Hepatic stellate cell (primary cell): ENCODE measurements at regions not wholly inside any gene's neighbourhood (a gene's known extent, or its start where the extent isn't known, plus 50 kb on each side); places are given as distances from the start of the nearest gene placed in this dataset.

Experiments used
- DNase-seq: peaks from one replicate; pipeline ENCODE4 v3.0.0; 2011; ENCODE audit warnings: low spot score

- no peak for DNase-seq
Observed at GRCh38 chr14:40487824-40488223, 1055.6 kb upstream of the FBXO33 start.

DNA sequence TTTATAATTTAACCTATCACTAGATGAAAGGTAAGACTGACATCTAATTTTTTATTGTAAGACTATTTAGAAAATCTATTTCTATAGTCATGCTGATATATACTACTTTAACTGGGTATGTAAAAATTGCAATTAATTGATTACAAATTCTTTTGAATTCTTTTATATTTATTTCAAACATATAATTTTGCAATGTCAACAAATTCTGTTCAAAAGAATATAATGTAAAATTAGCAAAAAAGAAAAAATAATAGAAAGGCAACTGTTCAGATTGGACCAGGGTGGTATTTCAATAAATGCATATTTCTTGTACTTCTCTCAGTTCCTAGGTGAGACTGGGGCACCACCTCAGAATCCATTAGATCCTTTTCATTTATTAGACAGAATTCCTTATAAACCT is 1053.5 kb upstream of the FBXO33 start:
- no peak for DNase-seq

DNA sequence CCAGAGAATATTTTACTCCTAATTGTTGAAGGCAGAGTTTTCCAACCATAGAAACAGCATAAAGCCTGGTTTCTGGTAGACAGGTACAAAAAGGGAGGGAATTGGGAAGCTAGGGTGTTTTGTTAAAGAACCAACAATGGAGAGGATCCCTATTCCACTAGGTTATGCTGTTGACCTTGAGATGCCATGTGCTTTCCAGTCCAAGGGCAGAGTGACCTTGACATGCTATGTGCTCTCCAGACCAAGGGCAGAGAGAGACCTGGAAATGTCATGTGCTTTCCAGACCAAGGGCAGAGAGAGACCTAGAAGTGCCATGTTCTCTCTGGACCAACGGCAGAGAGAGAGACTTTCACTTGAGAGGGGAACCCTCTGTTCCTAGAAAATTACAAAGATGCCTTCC is 1043.8 kb upstream of the FBXO33 start:
- DNase-seq, result no peak

DNA sequence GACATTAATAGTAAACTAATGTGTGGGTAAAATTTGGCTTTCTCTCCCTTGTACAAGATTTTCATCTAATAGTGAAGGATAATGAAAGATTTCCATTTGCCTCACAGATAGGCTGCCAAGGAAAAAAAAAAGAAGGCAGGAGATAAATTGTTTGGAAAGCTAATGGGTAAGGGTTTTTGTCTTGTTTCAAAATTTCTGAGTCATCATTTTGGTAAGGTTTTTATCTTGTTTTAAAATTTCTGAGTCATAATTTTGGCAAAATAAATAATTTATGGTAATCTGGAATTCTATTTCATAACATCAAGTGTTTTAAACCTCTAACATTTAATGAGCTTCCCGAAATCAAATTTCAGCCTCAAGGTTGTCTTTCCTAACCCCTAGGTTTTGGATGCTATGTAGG is 1035.7 kb upstream of the FBXO33 start:
- DNase-seq, result no peak

GRCh38 chr14:40464531-40464930 is 1032.3 kb upstream of the FBXO33 start:
- no peak for DNase-seq

DNA sequence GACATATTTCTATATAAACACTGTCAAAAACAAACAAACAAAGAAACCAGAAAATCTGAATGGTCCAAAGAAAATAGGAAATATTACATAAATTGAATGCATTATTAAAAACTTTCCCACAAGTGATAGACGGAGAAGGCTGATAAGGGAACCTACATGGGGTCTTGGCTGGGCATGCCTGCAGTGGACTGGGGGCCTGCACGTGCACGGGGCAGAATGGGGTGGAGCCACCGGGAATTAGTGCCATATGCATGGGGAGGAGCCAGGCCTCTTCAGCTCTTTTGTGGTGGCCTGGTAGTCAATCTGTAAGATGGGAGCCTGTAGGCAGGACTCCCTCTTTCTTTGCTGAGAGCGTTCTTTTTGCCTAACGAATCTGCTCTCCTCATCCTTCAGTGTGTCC is 1031.7 kb upstream of the FBXO33 start:
- no peak for DNase-seq

- no peak for DNase-seq
Observed at GRCh38 chr14:40452674-40453073, 1020.4 kb upstream of the FBXO33 start.

DNA sequence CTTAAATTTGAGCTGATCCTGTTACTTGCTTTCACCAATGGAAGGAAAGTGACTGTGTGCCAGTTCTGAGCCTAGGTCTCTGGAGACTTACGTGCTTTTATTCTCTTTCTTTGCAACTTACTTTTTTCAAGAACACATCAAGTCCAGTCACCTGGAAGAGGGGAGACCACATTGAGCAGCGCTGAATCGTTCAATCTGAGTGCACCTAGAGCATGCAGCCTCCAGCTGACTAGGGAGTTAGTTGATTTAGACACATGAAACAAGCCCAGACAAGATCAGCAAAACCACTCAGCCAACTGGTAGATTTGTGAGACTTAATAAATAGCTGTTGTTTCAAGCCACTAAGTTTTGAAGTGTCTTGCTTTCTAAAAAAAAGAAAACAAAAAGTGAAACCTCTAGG is 1014.8 kb upstream of the FBXO33 start:
- DNase-seq, result no peak

- DNase-seq, result no peak
Observed at GRCh38 chr14:40445020-40445419, 1012.8 kb upstream of the FBXO33 start.

DNA sequence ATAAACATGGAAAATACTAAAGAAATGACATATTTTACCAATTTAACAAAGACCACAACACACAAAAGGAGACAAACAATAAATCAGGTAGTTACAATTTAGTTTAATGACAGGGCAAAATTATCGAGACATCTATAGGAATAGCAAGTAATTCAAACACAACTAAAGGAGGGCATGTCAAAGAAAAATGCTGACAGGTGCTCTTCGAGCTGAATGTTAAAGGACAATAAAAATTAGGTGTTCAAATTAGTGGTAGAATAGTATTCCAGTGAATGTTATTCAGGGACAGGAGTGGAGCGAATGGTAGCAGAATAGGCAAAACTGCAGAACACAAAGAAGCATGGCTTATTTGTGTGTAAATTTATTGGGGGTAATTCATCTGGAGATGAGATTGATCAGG is 1004.3 kb upstream of the FBXO33 start:
- no peak for DNase-seq

DNA sequence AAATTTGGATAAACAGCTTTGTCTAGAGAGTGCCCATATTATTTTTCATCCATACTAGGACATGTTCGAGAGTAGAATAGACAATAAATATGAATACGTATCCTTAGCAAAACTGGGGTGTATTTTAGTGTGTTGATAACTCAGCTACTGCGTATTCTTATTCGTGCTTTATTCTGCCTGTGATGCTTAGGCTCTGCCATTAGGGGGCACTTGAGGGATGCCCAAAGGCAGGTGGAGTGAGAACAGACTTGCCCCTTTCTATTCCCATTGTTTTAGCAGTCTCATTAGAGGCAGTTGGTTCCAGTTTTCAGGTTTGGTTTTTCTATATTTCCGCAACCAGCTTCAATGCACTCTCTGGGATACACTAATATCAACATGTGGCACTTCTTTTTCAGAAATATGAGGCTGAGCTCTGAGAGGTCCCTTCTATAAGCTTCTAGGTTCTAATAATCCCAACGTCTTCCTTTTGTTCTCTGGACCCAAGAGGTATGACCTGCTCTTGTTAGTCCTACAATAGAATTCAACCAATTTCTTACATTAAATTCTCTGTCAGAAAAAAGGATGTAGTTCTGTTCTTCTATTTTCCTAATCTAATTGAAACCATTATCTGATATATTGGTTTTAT is 985.7 kb upstream of the FBXO33 start:
- DNase-seq, result no peak

- no peak for DNase-seq
Observed at GRCh38 chr14:40416565-40416964, 984.3 kb upstream of the FBXO33 start.

DNA sequence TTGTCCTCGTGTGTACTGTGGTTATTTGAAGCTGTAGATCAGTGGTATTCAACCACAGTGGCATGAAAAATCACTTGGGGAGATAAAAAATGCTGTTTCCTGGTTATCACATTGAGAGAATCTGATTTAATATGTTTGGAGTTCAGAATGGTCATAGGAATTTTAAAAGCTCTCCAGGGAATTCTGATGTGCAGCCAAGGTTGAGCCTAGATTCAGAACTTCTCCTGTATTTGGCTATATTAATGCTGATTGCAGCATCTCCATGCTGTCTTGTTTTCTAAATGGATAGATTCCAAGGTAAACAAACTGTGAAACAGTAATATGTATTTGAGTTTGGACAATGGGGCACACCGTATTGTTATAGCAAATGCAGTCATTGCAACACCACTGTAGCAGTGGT is 982.2 kb upstream of the FBXO33 start:
- DNase-seq, result no peak

DNA sequence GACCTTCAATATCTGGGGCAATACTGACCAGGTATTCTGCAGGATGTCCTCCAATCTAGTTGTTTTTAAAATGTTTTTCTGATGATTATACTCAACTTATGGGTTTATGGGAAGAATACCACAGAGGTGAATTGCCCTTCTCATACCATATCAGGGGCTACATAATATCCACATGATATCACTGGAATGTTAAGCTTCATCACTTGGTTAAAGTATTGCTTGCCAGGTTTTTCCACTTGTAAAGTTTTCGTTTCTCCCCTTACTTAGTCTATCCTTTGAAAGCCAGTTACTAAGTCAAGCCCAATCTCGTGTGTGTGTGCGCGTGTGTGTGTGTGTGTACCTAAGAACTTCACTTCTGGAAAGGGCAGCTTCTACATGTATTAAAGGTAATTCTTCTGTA is 980.9 kb upstream of the FBXO33 start:
- DNase-seq, result no peak

DNA sequence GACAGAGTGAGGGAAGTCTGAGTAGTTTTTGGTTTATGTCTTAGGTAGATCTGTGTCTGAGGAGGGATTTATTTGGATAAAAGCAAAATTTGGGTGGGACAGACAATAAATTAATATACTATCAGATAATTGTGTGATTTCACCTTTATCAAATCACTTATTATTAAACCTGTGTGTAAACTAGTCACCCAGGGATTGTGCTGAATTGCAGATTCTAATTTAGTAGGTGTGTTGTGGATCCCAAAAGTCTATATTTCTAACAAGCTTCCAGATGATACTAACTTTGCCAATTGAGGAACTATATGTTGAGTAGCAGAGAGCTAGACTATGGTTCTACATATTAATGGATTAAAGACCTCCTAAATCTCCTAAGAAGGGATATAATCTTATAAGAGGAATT is 978.5 kb upstream of the FBXO33 start:
- DNase-seq, result no peak

DNA sequence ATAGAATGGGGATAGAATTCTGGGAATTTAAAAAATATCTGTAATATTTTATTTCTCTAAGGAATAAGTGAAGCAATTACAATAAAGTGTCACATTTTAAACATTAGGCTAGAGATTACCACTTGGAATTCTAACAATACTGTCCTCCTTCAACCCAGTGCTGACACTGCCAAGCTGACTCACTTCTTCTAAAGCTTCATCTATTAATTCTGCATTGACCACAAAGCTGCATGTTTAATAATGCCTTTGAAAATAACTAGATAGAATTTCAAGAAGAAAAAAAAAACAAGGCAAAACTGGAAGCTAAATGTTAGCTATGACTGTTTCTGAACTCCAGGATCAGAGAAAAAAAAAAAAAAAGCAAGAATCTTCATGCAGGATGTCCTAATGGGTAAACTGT is 970.7 kb upstream of the FBXO33 start:
- no peak for DNase-seq

GRCh38 chr14:40398981-40399380 is 966.7 kb upstream of the FBXO33 start:
- DNase-seq, result no peak

GRCh38 chr14:40394634-40395340 is 962.6 kb upstream of the FBXO33 start:
- no peak for DNase-seq

GRCh38 chr14:40393143-40393542 is 960.9 kb upstream of the FBXO33 start:
- no peak for DNase-seq

- DNase-seq, result no peak
Observed at GRCh38 chr14:40386433-40386832, 954.2 kb upstream of the FBXO33 start.

DNA sequence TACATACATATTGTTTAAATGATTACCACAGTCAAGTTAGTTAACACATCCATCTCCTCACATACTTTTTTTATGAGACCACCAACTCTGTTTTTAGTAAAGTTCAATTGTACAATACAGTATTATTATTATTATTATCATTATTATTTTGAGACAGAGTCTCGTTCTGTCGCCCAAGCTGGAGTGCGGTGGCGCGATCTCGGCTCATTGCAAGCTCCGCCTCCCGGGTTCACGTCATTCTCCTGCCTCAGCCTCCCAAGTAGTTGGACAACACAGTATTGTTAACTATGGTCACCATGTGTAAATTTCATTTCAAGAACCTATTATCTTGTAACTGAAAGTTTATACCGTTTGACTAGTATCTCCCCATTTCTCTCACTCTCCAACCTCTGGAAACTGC is 942.0 kb upstream of the FBXO33 start:
- no peak for DNase-seq

DNA sequence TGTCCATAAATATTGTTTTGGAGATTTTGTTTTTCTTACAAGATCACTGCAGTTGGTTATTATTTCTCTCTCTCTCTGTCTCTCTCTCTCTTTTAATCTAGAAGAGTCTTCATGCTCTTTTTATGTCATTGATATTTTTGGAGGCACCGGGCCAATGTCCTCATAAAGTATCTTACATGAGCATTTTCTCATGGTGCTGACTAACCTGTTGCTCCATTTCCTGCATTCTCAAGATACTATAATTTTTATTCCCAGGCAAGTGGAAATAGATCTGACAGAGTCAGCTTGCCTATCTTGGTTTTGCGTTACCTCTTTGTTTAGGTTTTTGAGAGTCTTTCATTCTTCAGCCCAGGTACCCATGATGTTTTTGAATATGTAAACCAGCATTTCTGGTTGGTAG is 938.8 kb upstream of the FBXO33 start:
- DNase-seq, result no peak

- no peak for DNase-seq
Observed at GRCh38 chr14:40368314-40368713, 936.1 kb upstream of the FBXO33 start.

- DNase-seq, result no peak
Observed at GRCh38 chr14:40367717-40368116, 935.5 kb upstream of the FBXO33 start.
